ENCODE measurements at regions not wholly inside any gene's neighbourhood (a gene's known extent, or its start where the extent isn't known, plus 50 kb on each side); places are given as distances from the start of the nearest gene placed in this dataset.

- POLR2A ChIA-PET (ENCODE audit: partially characterized antibody) = no interaction called here
- FAIRE-seq = no peak
- Histone ChIP-seq H3K14ac (ENCODE audit: insufficient read length) (no peak overlapping the region), H3K23me2 (ENCODE audit: low read depth, low read length) (peaks cover 3% of the 10 kb centered on the region; the same call in 1 of the 2 replicates), H3K27ac (ENCODE audit: low read depth, low read length) (no peak overlapping the region), H2BK120ac (replicated peaks; ENCODE audit: low read depth, low read length) (no peak overlapping the region), H3K36me3 (ENCODE audit: control insufficient read depth in 2 of 4, insufficient read depth in 4 of 4, low read length in 3 of 4) (no peaks in the 10 kb centered on the region), H4K91ac (replicated peaks; ENCODE audit: insufficient read length, low read length) (no peak overlapping the region), H2BK15ac (ENCODE audit: low read length) (no peak overlapping the region), H3K4ac (replicated peaks; ENCODE audit: insufficient read length, low read depth, low read length) (no peak overlapping the region), H2AK5ac (ENCODE audit: low read depth, low read length) (no peak overlapping the region), H2BK20ac (ENCODE audit: low read length) (no peak overlapping the region), H3K9ac (replicated peaks in 1 of 4; ENCODE audit: extremely low read depth in 1 of 4, low read depth in 3 of 4, low read length in 3 of 4) (no peak overlapping the region), H3K79me1 (ENCODE audit: low read depth, low read length) (no peaks in the 10 kb centered on the region), H3K56ac (replicated peaks; ENCODE audit: insufficient read length, low read depth, low read length) (no peak overlapping the region), H2BK5ac (ENCODE audit: low read depth, low read length) (no peak overlapping the region), H4K5ac (ENCODE audit: insufficient read length, low read depth, low read length) (no peak overlapping the region), H2BK12ac (ENCODE audit: low read depth, low read length) (no peak overlapping the region), H3K4me2 (ENCODE audit: insufficient read depth in 1 of 2, low read depth in 2 of 2, low read length in 2 of 2) (no peak overlapping the region), H2AFZ (ENCODE audit: low read length) (no peak overlapping the region), H4K8ac (ENCODE audit: extremely low read depth, insufficient read depth, low read length) (no peak overlapping the region), H3K4me3 (ENCODE audit: extremely low read depth in 1 of 4, insufficient read depth in 2 of 4, low read depth in 3 of 4, low read length in 4 of 4) (no peak overlapping the region), H3K18ac (ENCODE audit: extremely low read depth, low read length) (no peak overlapping the region), H3K4me1 (replicated peaks in 1 of 4; ENCODE audit: control insufficient read depth in 3 of 4, insufficient read depth in 4 of 4, low read length in 3 of 4) (peaks cover 0 to 3% (median under 1%) of the 10 kb centered on the region in 4 experiments; a peak in 3 of 7 replicates), H3K23ac (ENCODE audit: insufficient read length) (no peak overlapping the region), H3K79me2 (ENCODE audit: control insufficient read depth in 1 of 2, insufficient read depth in 2 of 2, low read length in 2 of 2) (no peaks in the 10 kb centered on the region), H3K27me3 (replicated peaks in 1 of 4; ENCODE audit: control insufficient read depth in 3 of 4, extremely low read depth in 1 of 4, insufficient read depth in 3 of 4, low read length in 3 of 4) (peaks cover 0 to 9% (median 2%) of the 10 kb centered on the region in 4 experiments; a peak in 3 of 7 replicates), H4K20me1 (replicated peaks in 1 of 2; ENCODE audit: control insufficient read depth in 1 of 2, insufficient read depth in 2 of 2, low read length in 2 of 2) (no peaks in the 10 kb centered on the region), H3K9me3 (ENCODE audit: insufficient read depth in 2 of 2, low read depth in 1 of 2, low read length in 1 of 2) (no peaks in the 10 kb centered on the region)
- WGBS, 2 experiments (ENCODE audit: extremely low coverage in 1 of 2, insufficient coverage in 1 of 2, insufficient read length in 1 of 2, insufficient replicate concordance in 2 of 2, low coverage in 1 of 2, low lambda C conversion rate in 2 of 2, missing lambda C conversion rate in 1 of 2) = 79% methylated on average over 1 of the region's 1 CpG; no CpG with 5 or more reads in 1 of the 2 experiments
- TF ChIP-seq BACH1 (IDR thresholded peaks at IDR 0.05; ENCODE audit: low read length) (no peak), ZNF274 (IDR thresholded peaks at IDR 0.05; ENCODE audit: borderline replicate concordance, extremely low read depth, low read length) (no peak), KDM5A (IDR thresholded peaks at IDR 0.05; ENCODE audit: low read length) (no peak), TBP (IDR thresholded peaks at IDR 0.05; ENCODE audit: low read depth, low read length) (no peak), CHD2 (IDR thresholded peaks at IDR 0.05; ENCODE audit: low read length) (no peak), NRF1 (IDR thresholded peaks at IDR 0.05; ENCODE audit: low read depth, low read length) (no peak), E2F6 (IDR thresholded peaks at IDR 0.05) (no peak), CHD1 (IDR thresholded peaks at IDR 0.05; ENCODE audit: low read depth, low read length) (no peak), JUND (IDR thresholded peaks at IDR 0.05; ENCODE audit: low read length) (no peak), SRF (IDR thresholded peaks at IDR 0.05; ENCODE audit: low read depth, low read length) (no peak), KDM1A (IDR thresholded peaks at IDR 0.05; ENCODE audit: borderline replicate concordance, low read length) (no peak)
- DNase-seq (ENCODE audit: low read depth in 1 of 2, low spot score in 2 of 2) = no peak
- CTCF ChIA-PET (ENCODE audit: partially characterized antibody) = interaction anchor here (1.0 to 2.5 kb wide), 13 partner anchors 9 to 533 kb away, joined by 3 to 11 read pairs (median 5); no protein-coding TSS in a partner anchor
These were observed 74.3 kb downstream of the ANKRD60 start for GRCh38 chr20:58154113-58154512.

Data from H1 (cell line).